HepG2 (cell line): ENCODE measurements at regions not wholly inside any gene's neighbourhood (a gene's known extent, or its start where the extent isn't known, plus 50 kb on each side); places are given as distances from the start of the nearest gene placed in this dataset.

Experiments used
- ATAC-seq: fragments of 200-7000 bp; cut with Tn5 transposase; 3 replicates; pipeline ENCODE4 v1.9.1; 2020; ENCODE audit warnings: mild to moderate bottlenecking, moderate library complexity
- BruUV-seq: library from RNA; stranded (reverse); fragments of 400-500 nt; replicated peaks from 2 replicates; lab custom pipeline; 2021; lab: Mats Ljungman, UMichigan
- CTCF ChIA-PET: fragments of 300-600 bp; formaldehyde crosslinking; extraction: SDS; loops from one replicate; lab custom pipeline; 2021; ENCODE audit warnings: low total read pairs, inconsistent platforms, low intra/inter-chr PET ratio; lab: Yijun Ruan, JAX
- POLR2A ChIA-PET: fragments of 350-600 bp; sonication (Branson Sonifier 250); formaldehyde crosslinking; loops from one replicate; lab custom pipeline; 2020; ENCODE audit warnings: antibody characterized with exemption, inconsistent platforms; lab: Yijun Ruan, JAX
- DNase-seq: peaks from one replicate; pipeline ENCODE4 v3.0.0-alpha.2; 2015; ENCODE audit warnings: low spot score
- FAIRE-seq: peaks from 3 replicates; lab custom pipeline; 2011; peaks lifted over from hg19 to GRCh38; lab: Jason Lieb, UNC
- H2AFZ ChIP-seq: one replicate; pipeline ENCODE4 v1.6.1; 2011; ENCODE audit warnings: low read length, inconsistent platforms
- H3K27ac ChIP-seq: fragments of 300-600 bp; 3 replicates; pipeline ENCODE4 v1.8.0; 2011; ENCODE audit warnings: mixed run types, mild to moderate bottlenecking, mixed read lengths, low read length, inconsistent platforms; ENCODE audit not compliant: insufficient read depth; ENCODE audit errors: extremely low read length
- H3K27me3 ChIP-seq, 2 experiments: fragments of 200-600 bp in 1 of 2; 2 replicates in 1 of 2; 3 replicates in 1 of 2; pipeline versions ENCODE4 v1.6.0 to v1.8.0; 2011; ENCODE audit warnings: low read length in 2 of 2, mild to moderate bottlenecking in 2 of 2, moderate library complexity in 2 of 2, inconsistent platforms in 1 of 2; ENCODE audit not compliant: insufficient read depth in 2 of 2, control insufficient read depth in 1 of 2
- H3K36me3 ChIP-seq, 2 experiments: fragments of 200-600 bp in 1 of 2; replicated peaks in 1 of 2; 2 replicates in 1 of 2; 3 replicates in 1 of 2; pipeline versions ENCODE4 v1.5.1 to v1.8.0; 2011; ENCODE audit warnings: low read length in 2 of 2, inconsistent platforms in 1 of 2; ENCODE audit not compliant: insufficient read depth in 2 of 2, control insufficient read depth in 1 of 2
- H3K4me1 ChIP-seq: 2 replicates; pipeline ENCODE4 v1.5.1; 2012; ENCODE audit warnings: low read length, inconsistent platforms; ENCODE audit not compliant: insufficient read depth
- H3K4me2 ChIP-seq: 2 replicates; pipeline ENCODE4 v1.6.0; 2011; ENCODE audit warnings: low read depth, low read length, inconsistent platforms
- H3K4me3 ChIP-seq, 3 experiments: fragments of 200-600 bp in 1 of 3; sonication (generic), shearing (Covaris generic) in 1 of 3; replicated peaks in 1 of 3; 2 replicates each; pipeline ENCODE4 v1.5.1; 2011 to 2016; ENCODE audit warnings: low read length in 3 of 3, inconsistent platforms in 2 of 3, low read depth in 2 of 3, mild to moderate bottlenecking in 2 of 3, control low read depth in 1 of 3, mixed read lengths in 1 of 3; ENCODE audit not compliant: insufficient read depth in 1 of 3
- H3K79me2 ChIP-seq: one replicate; pipeline ENCODE4 v1.6.1; 2011; ENCODE audit warnings: low read length, inconsistent platforms; ENCODE audit not compliant: insufficient read depth
- H3K9ac ChIP-seq: 2 replicates; pipeline ENCODE4 v1.6.0; 2011; ENCODE audit warnings: mild to moderate bottlenecking, low read depth, low read length, inconsistent platforms; ENCODE audit not compliant: insufficient read depth
- H3K9me3 ChIP-seq: 2 replicates; pipeline ENCODE4 v1.5.1; 2012; ENCODE audit warnings: mild to moderate bottlenecking, low read length
- H4K20me1 ChIP-seq: 2 replicates; pipeline ENCODE4 v1.6.0; 2011; ENCODE audit warnings: inconsistent platforms, mild to moderate bottlenecking, low read length, moderate library complexity; ENCODE audit not compliant: insufficient read depth
- AKAP8 ChIP-seq: sonication (generic); formaldehyde crosslinking; IDR thresholded peaks from 2 replicates; pipeline ENCODE4 v1.5.1; 2020; ENCODE audit warnings: mild to moderate bottlenecking, missing genetic modification reagents
- BRF2 ChIP-seq: sonication (generic); formaldehyde crosslinking; IDR thresholded peaks from 2 replicates; pipeline ENCODE4 v1.8.1; 2022; ENCODE audit warnings: mild to moderate bottlenecking, missing genetic modification reagents
- DR1 ChIP-seq: sonication (generic); formaldehyde crosslinking; IDR thresholded peaks from 2 replicates; pipeline ENCODE4 v1.8.0; 2021; ENCODE audit warnings: mild to moderate bottlenecking, missing genetic modification reagents, inconsistent platforms
- KLF15 ChIP-seq: sonication (generic); formaldehyde crosslinking; IDR thresholded peaks from 2 replicates; pipeline ENCODE4 v1.8.1; 2023; ENCODE audit warnings: borderline replicate concordance, mild to moderate bottlenecking, inconsistent platforms, missing genetic modification reagents, mixed read lengths
- PHB2 ChIP-seq: fragments of 450-650 bp; IDR thresholded peaks from 2 replicates; pipeline ENCODE4 v1.6.1; 2018; ENCODE audit not compliant: partially characterized antibody
- PHF5A ChIP-seq: IDR thresholded peaks from one replicate; pipeline ENCODE4 v1.6.1; 2018; ENCODE audit warnings: low read depth, missing genetic modification reagents; ENCODE audit not compliant: unreplicated experiment
- SKI ChIP-seq: fragments of 450-650 bp; IDR thresholded peaks from one replicate; pipeline ENCODE4 v1.6.1; 2018; ENCODE audit warnings: mild to moderate bottlenecking; ENCODE audit not compliant: partially characterized antibody
- TARDBP ChIP-seq: sonication (generic); formaldehyde crosslinking; IDR thresholded peaks from 2 replicates; pipeline ENCODE4 v1.8.0; 2022; ENCODE audit warnings: mild to moderate bottlenecking, missing genetic modification reagents
- XRCC5 ChIP-seq: fragments of 200-400 bp; formaldehyde crosslinking; optimal IDR thresholded peaks from 2 replicates; pipeline ENCODE3; 2017; ENCODE audit warnings: mild to moderate bottlenecking, low read length
- ZNF180 ChIP-seq: sonication (generic); formaldehyde crosslinking; IDR thresholded peaks from 2 replicates; pipeline ENCODE4 v1.4.0; 2020; ENCODE audit warnings: low read depth, missing genetic modification reagents, borderline replicate concordance
- ZNF605 ChIP-seq: sonication (generic); formaldehyde crosslinking; IDR thresholded peaks from 2 replicates; pipeline ENCODE4 v1.8.0; 2022; ENCODE audit warnings: mild to moderate bottlenecking, missing genetic modification reagents
- ZNF775 ChIP-seq: sonication (generic); formaldehyde crosslinking; IDR thresholded peaks from 2 replicates; pipeline ENCODE4 v1.4.0; 2020; ENCODE audit warnings: missing genetic modification reagents, mild to moderate bottlenecking, moderate library complexity, borderline replicate concordance
- WGBS: methylation state at CpG from one replicate; pipeline ENCODE4 v1.1.6; 2017; ENCODE audit warnings: low lambda C conversion rate; 5-methylcytosine and 5-hydroxymethylcytosine counted together
- in situ Hi-C: cut with HindIII; loops from 2 replicates; pipeline ENCODE4 v1.10.0; 2017; ENCODE audit warnings: low pct_unique_long_range_greater_than_20kb; ENCODE audit not compliant: extremely low pct_ligation_motif_present
- intact Hi-C: fragments of 100-400 bp; cut with micrococcal nuclease; formaldehyde crosslinking; loops from one replicate; pipeline ENCODE4 v1.10.0; 2022; ENCODE audit not compliant: unreplicated experiment
- TF ChIP-seq, protein P1 (sequence below): sonication (generic); formaldehyde crosslinking; IDR thresholded peaks from 2 replicates; pipeline ENCODE4 v1.5.0; 2020; ENCODE audit warnings: mild to moderate bottlenecking, missing genetic modification reagents

DNA sequence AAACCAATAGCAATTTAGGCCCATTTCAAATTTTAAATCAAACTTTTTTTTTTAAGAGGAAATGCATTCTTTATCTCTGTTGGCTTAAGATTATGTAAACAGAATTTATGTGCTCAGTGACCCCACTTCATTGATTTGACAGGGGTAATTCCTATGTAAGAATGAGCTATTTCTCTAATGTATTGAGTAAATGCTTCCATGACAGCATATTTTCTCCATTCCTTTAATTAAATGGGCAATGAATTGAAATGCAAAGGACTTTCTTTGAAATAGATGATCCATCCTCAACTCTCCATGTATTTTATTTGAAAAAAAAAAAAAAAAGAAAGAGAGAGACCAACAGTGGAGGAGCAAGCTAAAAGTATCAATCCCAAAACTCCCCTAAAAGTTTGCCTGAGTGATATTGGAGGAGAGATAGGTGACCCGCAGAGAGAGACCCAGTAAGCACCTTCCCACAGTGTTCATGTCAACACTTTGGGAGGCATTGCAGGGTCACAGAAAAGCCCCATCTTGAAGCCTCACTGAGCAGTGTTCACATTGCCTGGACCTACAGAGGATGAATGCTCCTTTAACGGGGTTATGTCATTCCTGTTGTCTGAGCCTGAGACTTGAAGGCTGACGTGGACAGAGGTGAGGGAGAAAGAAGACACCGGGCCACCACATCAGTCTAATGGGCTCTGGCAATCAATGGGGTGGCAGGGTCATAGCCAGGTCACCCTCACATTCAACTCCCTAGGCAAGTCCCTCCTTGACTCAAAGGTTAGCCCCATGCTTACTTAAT is 176.0 kb downstream of the SHOX2 start (continued):
- TF ChIP-seq, protein P1, sequence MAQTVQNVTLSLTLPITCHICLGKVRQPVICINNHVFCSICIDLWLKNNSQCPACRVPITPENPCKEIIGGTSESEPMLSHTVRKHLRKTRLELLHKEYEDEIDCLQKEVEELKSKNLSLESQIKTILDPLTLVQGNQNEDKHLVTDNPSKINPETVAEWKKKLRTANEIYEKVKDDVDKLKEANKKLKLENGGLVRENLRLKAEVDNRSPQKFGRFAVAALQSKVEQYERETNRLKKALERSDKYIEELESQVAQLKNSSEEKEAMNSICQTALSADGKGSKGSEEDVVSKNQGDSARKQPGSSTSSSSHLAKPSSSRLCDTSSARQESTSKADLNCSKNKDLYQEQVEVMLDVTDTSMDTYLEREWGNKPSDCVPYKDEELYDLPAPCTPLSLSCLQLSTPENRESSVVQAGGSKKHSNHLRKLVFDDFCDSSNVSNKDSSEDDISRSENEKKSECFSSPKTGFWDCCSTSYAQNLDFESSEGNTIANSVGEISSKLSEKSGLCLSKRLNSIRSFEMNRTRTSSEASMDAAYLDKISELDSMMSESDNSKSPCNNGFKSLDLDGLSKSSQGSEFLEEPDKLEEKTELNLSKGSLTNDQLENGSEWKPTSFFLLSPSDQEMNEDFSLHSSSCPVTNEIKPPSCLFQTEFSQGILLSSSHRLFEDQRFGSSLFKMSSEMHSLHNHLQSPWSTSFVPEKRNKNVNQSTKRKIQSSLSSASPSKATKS (CRISPR knock-in tag), result no peak
- no peak for TF ChIP-seq BRF2

DNA sequence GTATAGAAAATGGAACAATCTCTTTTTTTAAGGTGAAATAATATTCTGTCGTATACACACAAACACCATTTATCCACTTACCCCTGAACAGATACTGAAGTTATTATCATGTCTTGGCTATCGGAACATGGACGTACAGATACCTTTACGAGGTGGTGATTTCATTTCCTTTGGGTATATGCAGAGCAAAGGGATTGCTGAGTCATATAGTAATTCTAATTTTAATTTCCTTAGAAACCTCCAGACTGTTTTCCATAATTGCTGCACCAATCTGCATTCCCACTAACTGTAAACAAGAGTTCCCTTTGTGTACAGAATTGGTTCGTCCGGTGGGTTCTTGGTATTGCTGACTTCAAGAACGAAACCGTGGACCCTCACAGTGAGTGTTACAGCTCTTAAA is 179.4 kb downstream of the SHOX2 start:
- DNase-seq, result no peak
- no peak overlapping the region for H2AFZ ChIP-seq
- no peaks in the 10 kb centered on the region for H3K27me3 ChIP-seq
- H4K20me1 ChIP-seq, result no peaks in the 10 kb centered on the region
- no peak for FAIRE-seq
- no peak for TF ChIP-seq ZNF605 (CRISPR knock-in tag)
- no peak for TF ChIP-seq DR1 (CRISPR knock-in tag)
- no peak for TF ChIP-seq AKAP8 (CRISPR knock-in tag)
- TF ChIP-seq KLF15 (CRISPR knock-in tag), result no peak
- TF ChIP-seq SKI, result no peak
- no peak for TF ChIP-seq PHF5A (CRISPR knock-in tag)
- TF ChIP-seq TARDBP (CRISPR knock-in tag), result no peak
- TF ChIP-seq ZNF180 (CRISPR knock-in tag), result no peak
- TF ChIP-seq ZNF775, result no peak
- TF ChIP-seq PHB2, result no peak
- TF ChIP-seq XRCC5, result no peak
- ATAC-seq, result no peak
- in situ Hi-C loops (no loop called here), intact Hi-C loops (no loop called here)
- H3K36me3 ChIP-seq, result no peaks in the 10 kb centered on the region
- no peaks in the 10 kb centered on the region for H3K9me3 ChIP-seq
- ChIA-PET POLR2A (no interaction called here), CTCF (no interaction called here)
- H3K27ac ChIP-seq, result no peak overlapping the region
- no TSS peak for BruUV-seq
- 33% methylated on average over 8 of the region's 8 CpGs for WGBS
- no peak overlapping the region for H3K4me2 ChIP-seq
- H3K4me3 ChIP-seq, result no peak overlapping the region
- no peak overlapping the region for H3K9ac ChIP-seq
- no peaks in the 10 kb centered on the region for H3K79me2 ChIP-seq
- H3K4me1 ChIP-seq, result no peaks in the 10 kb centered on the region
